GDM1 (cell line): ENCODE measurements at regions not wholly inside any gene's neighbourhood (a gene's known extent, or its start where the extent isn't known, plus 50 kb on each side); places are given as distances from the start of the nearest gene placed in this dataset.

ENCODE experiments used
- DNase-seq: peaks from one replicate; lab custom pipeline; 2025; lab: John Stamatoyannopoulos, UW

DNA sequence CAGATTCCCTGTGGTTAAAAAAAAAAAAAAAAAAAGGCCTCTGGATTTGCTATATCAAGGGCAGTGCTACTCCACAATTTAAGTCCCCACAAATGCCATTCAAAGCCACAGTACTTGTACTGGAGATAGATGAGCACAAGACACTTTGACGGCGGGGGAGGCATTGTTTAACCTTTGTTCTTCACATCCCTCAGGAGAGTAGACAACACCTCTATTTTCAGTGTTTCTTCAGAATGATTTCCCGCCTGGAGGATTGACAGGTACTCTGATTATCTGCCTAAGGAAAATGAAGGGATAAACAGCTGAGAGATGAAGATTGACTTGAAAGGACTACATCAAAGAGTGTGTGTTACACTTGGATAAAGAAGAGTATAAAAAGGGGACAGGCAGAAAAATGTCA is 58.7 kb downstream of the OTOL1 start:
- no peak for DNase-seq

- no peak for DNase-seq
Measured at GRCh38 chr3:161556533-161556932, 59.9 kb downstream of the OTOL1 start.

DNA sequence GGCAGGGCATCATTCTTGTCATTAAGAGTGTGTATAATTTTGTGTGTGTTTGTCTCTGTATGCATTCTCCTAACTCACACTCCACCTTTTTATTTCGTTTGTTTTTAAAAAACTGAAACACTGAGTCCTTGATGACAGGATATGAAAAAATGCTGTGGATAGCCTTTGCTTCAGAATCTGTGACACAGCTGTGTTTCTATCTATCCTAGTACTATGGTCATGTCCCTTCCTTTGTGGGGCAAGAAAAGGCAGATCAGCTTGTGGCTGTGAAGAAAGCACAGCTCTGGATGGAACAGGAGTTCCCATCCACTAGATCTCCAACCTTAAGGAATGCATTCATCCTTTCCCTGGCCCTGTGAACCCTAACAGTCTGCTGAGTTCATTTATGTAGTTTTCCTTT is 60.3 kb downstream of the OTOL1 start:
- DNase-seq: no peak

DNA sequence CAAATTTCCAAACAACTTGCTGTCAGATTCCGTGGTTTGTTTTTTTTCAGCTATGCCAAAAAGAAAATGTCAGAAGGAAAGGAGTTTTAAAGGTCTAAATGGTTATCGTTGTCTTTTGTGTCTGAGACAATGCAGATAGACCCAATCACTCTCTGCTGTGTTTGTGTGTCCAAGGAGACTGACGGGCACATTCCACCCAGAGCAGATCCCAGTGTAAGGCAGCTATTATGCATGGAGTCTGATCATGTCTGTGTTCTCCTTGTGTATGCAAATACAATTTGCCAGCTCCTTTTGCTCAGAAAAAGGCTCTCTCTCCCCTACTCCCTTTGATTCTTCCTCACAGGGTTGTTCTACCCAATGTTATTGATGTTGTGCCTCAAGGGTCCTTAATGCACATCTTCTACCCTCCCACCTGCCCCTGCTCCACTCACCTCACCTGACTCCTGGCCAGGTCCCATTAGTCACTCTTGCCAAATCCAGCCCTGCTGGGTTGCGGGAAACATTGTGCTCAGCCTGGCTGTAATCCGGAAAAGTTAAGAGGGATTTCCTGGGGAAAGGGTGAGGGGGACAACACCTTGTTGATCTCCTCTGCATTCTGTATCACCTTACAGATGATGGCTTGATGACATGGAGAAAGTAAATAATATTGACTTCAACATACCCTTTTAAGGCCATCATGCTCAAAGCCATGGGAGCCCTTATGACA is 61.0 kb downstream of the OTOL1 start:
- DNase-seq: no peak

GRCh38 chr3:161558236-161558635 is 61.6 kb downstream of the OTOL1 start:
- no peak for DNase-seq

DNA sequence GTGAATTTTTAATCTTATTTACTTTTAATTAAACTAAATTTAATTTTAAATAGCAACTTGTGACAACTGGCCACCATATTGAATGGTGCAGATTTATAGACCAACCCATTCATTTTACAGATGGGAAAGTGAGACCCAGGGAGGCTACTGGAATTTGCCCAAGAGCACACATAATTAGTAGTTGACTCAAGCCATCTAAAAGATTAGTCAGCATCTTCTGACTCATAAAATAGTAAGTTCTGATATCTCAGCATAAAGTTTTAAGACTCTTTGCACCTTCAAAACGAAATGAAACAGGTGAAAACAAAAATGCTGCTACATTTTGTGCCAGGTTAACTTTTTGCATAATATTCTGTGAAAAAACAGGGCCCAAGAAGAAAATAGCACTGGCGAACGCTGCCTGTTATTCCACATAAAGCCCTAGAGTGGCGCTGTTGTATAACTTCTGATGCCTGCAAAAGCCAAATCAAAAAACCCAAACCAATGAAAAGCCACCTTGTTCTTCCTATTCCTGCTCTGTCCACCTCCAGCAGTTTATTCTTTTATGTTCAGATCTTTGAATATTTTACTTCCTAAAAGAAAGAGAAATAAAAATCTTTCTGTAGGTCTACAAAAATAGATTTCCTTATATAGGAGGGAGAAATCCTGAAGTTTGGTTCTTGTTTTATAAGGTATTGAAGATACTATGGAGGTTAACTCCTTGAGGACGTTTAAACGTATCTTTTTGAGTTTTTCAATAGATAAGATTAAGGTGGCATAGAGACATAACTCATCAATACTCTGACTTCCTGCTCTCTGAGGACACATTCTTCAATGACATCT is 62.8 kb downstream of the OTOL1 start:
- peak; percentile 10 for DNase-seq

GRCh38 chr3:161560008-161560637 is 63.5 kb downstream of the OTOL1 start:
- DNase-seq: no peak

DNA sequence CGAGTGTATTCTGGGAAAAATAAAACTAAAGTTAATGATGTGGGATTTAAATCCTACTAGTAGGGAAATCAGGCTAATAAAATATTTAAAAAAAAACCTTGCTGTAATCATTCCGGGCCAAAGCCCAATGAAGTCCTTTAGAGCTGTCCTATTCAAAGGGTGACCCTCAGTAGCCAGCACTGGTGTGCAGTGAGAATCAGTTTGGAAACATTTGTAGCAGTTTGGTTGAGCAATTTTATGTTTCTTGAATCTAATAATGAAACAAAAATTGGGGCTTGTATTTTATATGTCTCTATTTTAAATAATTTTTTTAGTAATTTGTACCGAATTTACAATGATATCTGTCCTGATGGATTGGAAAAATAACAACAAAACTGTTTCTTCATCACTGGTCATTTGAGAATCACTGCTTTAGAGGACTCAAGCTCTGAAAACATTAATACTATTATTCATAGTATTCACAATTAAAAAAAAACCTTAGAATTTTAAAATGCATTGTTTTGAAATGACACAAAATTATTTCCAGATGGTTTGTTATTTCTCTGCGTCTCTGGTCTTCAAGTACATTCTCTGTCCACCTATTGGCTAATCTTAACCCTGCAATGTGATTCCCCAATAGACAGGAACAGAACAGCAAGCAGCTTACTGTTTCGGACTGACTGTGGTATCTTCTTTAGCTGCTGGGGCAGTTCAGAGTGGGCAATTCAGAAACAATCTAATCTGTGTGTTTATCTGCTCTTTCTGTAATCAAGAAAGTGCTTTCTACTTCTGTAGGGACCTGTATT is 71.2 kb downstream of the OTOL1 start:
- no peak for DNase-seq

- DNase-seq: no peak
Measured at GRCh38 chr3:161568671-161569070, 72.1 kb downstream of the OTOL1 start.

GRCh38 chr3:161571951-161572350 is 75.3 kb downstream of the OTOL1 start:
- no peak for DNase-seq

GRCh38 chr3:161573136-161573535 is 76.5 kb downstream of the OTOL1 start:
- no peak for DNase-seq

GRCh38 chr3:161575901-161576300 is 79.3 kb downstream of the OTOL1 start:
- DNase-seq: no peak

- no peak for DNase-seq
Measured at GRCh38 chr3:161576311-161576710, 79.7 kb downstream of the OTOL1 start.

GRCh38 chr3:161576714-161577510 is 80.3 kb downstream of the OTOL1 start:
- DNase-seq: no peak

GRCh38 chr3:161577662-161578061 is 81.1 kb downstream of the OTOL1 start:
- no peak for DNase-seq

- no peak for DNase-seq
Measured at GRCh38 chr3:161579395-161580126, 83.0 kb downstream of the OTOL1 start.

GRCh38 chr3:161585922-161586321 is 89.3 kb downstream of the OTOL1 start:
- no peak for DNase-seq

GRCh38 chr3:161586556-161587235 is 90.1 kb downstream of the OTOL1 start:
- DNase-seq: no peak

DNA sequence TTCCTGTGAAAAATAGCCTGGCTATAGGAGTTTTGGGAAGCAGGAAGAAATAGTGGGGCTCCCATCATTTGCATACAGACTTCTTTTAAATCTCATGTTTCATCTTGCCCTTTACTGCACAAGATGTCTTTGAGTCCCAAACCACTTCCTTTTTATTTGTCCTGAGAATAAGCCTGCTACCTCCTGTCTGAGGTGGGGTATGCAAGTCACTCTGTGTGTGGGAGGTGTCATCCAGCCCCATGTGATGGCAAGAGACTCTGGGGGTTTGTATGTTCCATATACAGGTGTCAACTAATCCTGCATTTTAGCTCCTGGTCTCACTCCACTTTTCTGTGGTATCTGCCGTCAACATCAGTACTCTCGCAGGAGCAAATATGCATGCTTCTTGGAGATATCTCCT is 102.0 kb downstream of the OTOL1 start:
- no peak for DNase-seq

DNA sequence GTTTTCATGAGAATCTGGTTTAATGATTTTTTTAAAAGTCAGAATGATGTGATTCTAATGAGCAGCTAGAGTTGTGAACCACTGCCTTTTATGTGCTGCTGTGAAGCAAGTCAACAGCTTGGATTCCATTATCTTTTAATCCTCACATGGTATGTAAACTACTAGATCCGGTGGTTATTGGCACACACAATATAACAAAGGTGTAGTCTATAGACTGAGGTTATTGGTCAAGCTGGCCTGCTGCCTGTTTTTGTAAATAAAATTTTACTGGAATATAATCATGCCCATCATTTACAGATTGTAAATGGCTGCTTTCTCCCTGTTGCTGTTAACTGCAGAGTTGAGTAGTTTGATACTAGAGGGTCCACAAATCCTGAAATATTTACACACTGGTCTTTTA is 103.1 kb downstream of the OTOL1 start:
- no peak for DNase-seq
